ENCODE measurements at regions not wholly inside any gene's neighbourhood (a gene's known extent, or its start where the extent isn't known, plus 50 kb on each side); places are given as distances from the start of the nearest gene placed in this dataset.

DNA sequence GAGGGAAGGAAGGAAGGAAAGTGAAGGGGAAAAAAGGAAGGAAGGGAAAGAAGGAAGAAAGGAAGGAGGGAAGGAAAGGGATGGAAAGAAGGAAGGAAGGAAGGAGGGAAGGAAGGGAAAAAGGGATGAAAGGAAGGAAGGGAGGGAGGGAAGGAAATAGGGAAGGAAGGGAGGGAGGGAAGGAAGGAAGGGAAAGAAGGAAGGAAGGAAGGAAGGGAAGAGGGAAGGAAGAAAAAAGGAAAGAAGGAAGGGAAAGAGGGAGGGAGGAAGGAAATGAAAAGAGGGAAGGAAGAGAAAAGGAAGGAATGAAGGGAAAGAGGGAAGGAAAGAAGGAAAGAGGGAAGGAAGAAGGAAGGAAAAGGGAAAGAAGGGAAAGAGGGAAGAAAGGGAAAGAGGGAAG lies 136.9 kb downstream of the BARX1 start:
- no peaks in the 10 kb centered on the region for H3K27me3 ChIP-seq
- intact Hi-C loops (cut with DNase I): no loop called here

DNA sequence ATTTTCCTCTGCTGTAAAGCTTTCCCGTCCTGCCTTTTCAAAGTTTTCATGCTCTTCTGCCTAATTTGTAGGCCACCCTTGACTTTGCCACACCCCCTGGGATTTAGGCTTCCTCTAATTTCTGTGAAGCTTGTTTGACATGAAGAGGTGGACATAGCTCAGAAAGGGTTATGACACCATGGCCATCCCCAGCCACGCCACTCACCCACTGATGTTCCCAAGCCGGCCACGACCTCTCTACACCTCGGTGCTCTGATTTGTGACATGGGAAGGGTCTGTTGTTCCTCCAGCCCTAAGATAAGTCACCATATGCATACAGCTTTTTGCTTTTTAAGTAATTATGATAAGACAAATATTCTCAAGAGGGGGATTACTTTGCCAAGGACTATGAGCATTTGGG lies 139.5 kb downstream of the BARX1 start:
- DNase-seq: no peak
- Histone ChIP-seq H3K9ac (ENCODE audit: low read depth in 2 of 2, low read length in 2 of 2) (no peak overlapping the region), H3K4me1 (no peaks in the 10 kb centered on the region), H3K36me3 (no peaks in the 10 kb centered on the region), H3K27me3 (no peaks in the 10 kb centered on the region), H3K9me3 (no peaks in the 10 kb centered on the region), H3K27ac (no peak overlapping the region), H3K4me3 (no peak overlapping the region)
- TF ChIP-seq, protein P1, sequence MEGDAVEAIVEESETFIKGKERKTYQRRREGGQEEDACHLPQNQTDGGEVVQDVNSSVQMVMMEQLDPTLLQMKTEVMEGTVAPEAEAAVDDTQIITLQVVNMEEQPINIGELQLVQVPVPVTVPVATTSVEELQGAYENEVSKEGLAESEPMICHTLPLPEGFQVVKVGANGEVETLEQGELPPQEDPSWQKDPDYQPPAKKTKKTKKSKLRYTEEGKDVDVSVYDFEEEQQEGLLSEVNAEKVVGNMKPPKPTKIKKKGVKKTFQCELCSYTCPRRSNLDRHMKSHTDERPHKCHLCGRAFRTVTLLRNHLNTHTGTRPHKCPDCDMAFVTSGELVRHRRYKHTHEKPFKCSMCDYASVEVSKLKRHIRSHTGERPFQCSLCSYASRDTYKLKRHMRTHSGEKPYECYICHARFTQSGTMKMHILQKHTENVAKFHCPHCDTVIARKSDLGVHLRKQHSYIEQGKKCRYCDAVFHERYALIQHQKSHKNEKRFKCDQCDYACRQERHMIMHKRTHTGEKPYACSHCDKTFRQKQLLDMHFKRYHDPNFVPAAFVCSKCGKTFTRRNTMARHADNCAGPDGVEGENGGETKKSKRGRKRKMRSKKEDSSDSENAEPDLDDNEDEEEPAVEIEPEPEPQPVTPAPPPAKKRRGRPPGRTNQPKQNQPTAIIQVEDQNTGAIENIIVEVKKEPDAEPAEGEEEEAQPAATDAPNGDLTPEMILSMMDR (IDR thresholded peaks at IDR 0.05): no peak
- intact Hi-C loops (cut with DNase I): no loop called here

More for the DNA sequence above, 136.9 kb downstream of the BARX1 start:
- Histone ChIP-seq H3K4me1 (no peaks in the 10 kb centered on the region), H3K4me3 (no peak overlapping the region), H3K9me3 (no peaks in the 10 kb centered on the region), H3K36me3 (no peaks in the 10 kb centered on the region), H3K27ac (no peak overlapping the region), H3K9ac (ENCODE audit: low read depth in 2 of 2, low read length in 2 of 2) (no peak overlapping the region)
- TF ChIP-seq, protein P1 (IDR thresholded peaks at IDR 0.05): no peak
- no peak for DNase-seq

DNA sequence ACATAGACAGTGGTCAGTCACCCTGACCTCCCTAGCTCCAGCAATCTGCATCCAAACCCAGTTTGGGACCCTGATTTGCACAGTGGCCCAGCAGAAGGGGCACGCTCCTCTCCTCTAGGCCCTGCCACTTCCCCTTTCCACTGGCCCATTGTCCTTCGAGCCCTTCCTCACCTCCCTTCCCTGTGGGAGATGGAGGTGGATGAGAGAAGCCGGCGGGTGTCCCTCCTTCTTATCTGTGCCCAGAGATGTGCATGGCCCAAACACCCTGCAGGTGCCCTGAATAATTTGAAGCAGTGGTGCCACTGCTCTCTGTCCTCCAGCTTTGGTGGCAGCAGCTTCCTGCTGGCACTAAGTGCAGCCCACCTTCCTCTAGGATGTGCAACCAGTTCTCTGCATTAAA lies 140.0 kb downstream of the BARX1 start:
- no peak overlapping the region for H3K27ac ChIP-seq
- TF ChIP-seq, protein P1 (IDR thresholded peaks at IDR 0.05): no peak
- no peaks in the 10 kb centered on the region for H3K4me1 ChIP-seq
- DNase-seq: no peak
- no peaks in the 10 kb centered on the region for H3K36me3 ChIP-seq
- H3K9ac ChIP-seq (ENCODE audit: low read depth in 2 of 2, low read length in 2 of 2): no peak overlapping the region
- intact Hi-C loops (cut with DNase I): no loop called here
- no peaks in the 10 kb centered on the region for H3K27me3 ChIP-seq
- H3K9me3 ChIP-seq: no peaks in the 10 kb centered on the region
- H3K4me3 ChIP-seq: no peak overlapping the region

DNA sequence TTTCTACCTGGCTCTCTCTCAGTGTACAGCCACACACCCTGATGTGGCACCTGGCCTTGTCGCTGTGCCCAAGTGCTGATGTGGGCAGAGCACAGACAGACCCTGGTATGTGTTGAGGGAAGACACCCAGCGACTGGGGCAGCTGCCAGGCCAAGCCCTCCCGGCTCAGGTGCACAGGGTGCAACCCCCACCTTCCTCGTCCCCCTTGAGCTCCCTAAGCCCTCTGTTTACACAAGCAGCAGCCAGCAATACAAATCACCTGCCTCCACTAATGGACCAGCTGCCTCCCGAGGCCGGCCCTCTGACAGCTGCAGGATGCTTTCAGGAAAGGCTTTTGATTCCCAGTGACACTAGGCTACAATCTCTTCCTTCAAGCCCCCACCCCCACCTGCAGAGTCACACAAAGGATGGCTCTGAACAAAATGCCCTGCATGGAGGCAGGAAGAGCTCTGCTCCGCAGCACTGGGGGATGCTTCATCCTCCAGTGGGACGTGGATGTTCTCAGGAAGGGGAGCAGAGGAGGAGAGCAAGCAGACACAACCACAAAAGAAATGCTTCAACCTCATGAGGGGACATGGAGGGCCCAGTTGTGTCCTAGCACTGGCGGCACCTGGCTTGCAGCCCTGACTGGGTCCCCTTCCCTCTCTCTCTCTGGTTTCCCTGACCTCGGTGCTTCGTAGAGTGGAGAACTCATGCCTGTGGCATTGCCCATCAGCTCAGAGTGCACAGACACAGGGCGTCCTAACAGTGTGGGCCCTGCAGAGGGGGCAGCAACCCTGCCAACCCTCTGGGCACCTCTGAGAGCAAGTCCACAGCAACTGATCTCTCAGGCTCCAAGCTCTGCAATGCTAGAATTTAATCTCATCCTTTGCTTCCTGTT lies 140.8 kb downstream of the BARX1 start:
- intact Hi-C loops (cut with DNase I): no loop called here
- Histone ChIP-seq H3K27ac (no peak overlapping the region), H3K4me1 (no peaks in the 10 kb centered on the region), H3K4me3 (no peak overlapping the region), H3K27me3 (no peaks in the 10 kb centered on the region), H3K36me3 (no peaks in the 10 kb centered on the region), H3K9me3 (no peaks in the 10 kb centered on the region), H3K9ac (ENCODE audit: low read depth in 2 of 2, low read length in 2 of 2) (no peak overlapping the region)
- TF ChIP-seq, protein P1 (IDR thresholded peaks at IDR 0.05): no peak
- peak; percentile 42 for DNase-seq

DNA sequence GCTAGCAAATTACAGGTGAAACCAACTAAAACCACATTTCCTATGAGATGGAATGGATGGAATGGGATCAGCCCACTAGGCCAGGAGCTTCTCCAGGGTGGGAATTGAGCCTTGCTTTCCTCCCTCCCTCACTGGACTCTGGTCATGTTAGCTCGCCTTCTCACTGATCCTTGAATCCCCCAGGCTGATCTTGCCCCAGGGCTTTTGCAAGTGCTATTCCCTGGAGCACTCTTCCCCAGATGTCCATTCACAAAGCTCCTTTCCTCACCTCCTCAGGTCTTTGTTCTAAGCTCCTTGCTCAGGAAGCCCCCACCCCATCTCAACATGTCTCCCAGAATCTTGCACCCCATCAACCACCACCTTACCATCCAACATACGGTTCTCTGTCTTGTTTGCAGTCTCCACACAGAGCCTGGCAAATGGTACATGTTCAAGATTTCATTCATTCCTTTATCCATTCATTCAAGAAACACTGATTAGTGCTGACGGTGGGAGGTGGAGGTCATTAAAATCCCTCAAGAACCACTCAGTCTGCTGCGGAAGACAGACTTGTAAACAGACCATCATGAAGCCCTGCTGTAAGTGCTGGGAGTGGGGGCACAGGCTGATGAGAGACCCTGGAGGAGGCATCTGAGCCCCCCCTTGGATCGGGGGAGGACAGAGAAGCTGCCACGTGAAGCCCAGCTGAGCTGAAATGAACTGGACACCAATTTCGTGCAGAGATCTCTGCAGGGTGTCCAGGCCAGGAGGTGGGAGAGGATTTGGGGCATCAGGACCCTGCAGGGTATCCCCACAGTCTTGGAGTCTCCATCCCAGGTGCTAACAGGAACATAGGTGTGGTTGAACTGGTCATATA lies 141.7 kb downstream of the BARX1 start:
- no peaks in the 10 kb centered on the region for H3K9me3 ChIP-seq
- H3K4me3 ChIP-seq: no peak overlapping the region
- TF ChIP-seq, protein P1 (IDR thresholded peaks at IDR 0.05): no peak
- intact Hi-C loops (cut with DNase I): no loop called here
- H3K27ac ChIP-seq: no peak overlapping the region
- H3K36me3 ChIP-seq: no peaks in the 10 kb centered on the region
- no peak for DNase-seq
- H3K27me3 ChIP-seq: no peaks in the 10 kb centered on the region
- no peak overlapping the region for H3K9ac ChIP-seq (ENCODE audit: low read depth in 2 of 2, low read length in 2 of 2)
- H3K4me1 ChIP-seq: no peaks in the 10 kb centered on the region

Data from colonic mucosa (tissue), 4 donors.